T-helper 22 cell (primary cell): ENCODE measurements at regions not wholly inside any gene's neighbourhood (a gene's known extent, or its start where the extent isn't known, plus 50 kb on each side); places are given as distances from the start of the nearest gene placed in this dataset.

ENCODE experiments used
- DNase-seq: peaks from one replicate; pipeline ENCODE4 v3.0.0-alpha.2; 2020; ENCODE audit warnings: low read depth

- DNase-seq: no peak
Measured at GRCh38 chr2:204436230-204436629, 109.0 kb upstream of the PARD3B start.

GRCh38 chr2:204437408-204437807 is 107.9 kb upstream of the PARD3B start:
- no peak for DNase-seq

GRCh38 chr2:204437815-204438756 is 107.2 kb upstream of the PARD3B start:
- DNase-seq: no peak

GRCh38 chr2:204441316-204441715 is 104.0 kb upstream of the PARD3B start:
- no peak for DNase-seq

- DNase-seq: no peak
Measured at GRCh38 chr2:204445149-204445548, 100.1 kb upstream of the PARD3B start.

GRCh38 chr2:204447722-204448121 is 97.6 kb upstream of the PARD3B start:
- DNase-seq: no peak

GRCh38 chr2:204449977-204450376 is 95.3 kb upstream of the PARD3B start:
- DNase-seq: no peak

- no peak for DNase-seq
Measured at GRCh38 chr2:204451766-204452165, 93.5 kb upstream of the PARD3B start.

GRCh38 chr2:204452464-204453023 is 92.7 kb upstream of the PARD3B start:
- no peak for DNase-seq

- no peak for DNase-seq
Measured at GRCh38 chr2:204453730-204454167, 91.5 kb upstream of the PARD3B start.

- DNase-seq: no peak
Measured at GRCh38 chr2:204454672-204455380, 90.4 kb upstream of the PARD3B start.

- no peak for DNase-seq
Measured at GRCh38 chr2:204468746-204469429, 76.4 kb upstream of the PARD3B start.

GRCh38 chr2:204470178-204470620 is 75.1 kb upstream of the PARD3B start:
- DNase-seq: no peak

GRCh38 chr2:204470621-204471196 is 74.6 kb upstream of the PARD3B start:
- DNase-seq: no peak

- no peak for DNase-seq
Measured at GRCh38 chr2:204472375-204472774, 72.9 kb upstream of the PARD3B start.

GRCh38 chr2:204473224-204473623 is 72.1 kb upstream of the PARD3B start:
- DNase-seq: no peak

GRCh38 chr2:204475399-204475798 is 69.9 kb upstream of the PARD3B start:
- DNase-seq: no peak

- DNase-seq: no peak
Measured at GRCh38 chr2:204477358-204477950, 67.8 kb upstream of the PARD3B start.

GRCh38 chr2:204479557-204479956 is 65.7 kb upstream of the PARD3B start:
- DNase-seq: no peak

- DNase-seq: no peak
Measured at GRCh38 chr2:204480676-204481075, 64.6 kb upstream of the PARD3B start.

- DNase-seq: no peak
Measured at GRCh38 chr2:204483608-204484081, 61.6 kb upstream of the PARD3B start.
